ENCODE measurements at regions not wholly inside any gene's neighbourhood (a gene's known extent, or its start where the extent isn't known, plus 50 kb on each side); places are given as distances from the start of the nearest gene placed in this dataset.
A peak's percentile ranks its signal among the peaks of the same experiment; 100 is the strongest.
"Not testable (repeated sequence)": the region's sequence is repeated elsewhere in the genome, so short reads cannot be mapped to it uniquely, and the experiment has no call there.

DNA sequence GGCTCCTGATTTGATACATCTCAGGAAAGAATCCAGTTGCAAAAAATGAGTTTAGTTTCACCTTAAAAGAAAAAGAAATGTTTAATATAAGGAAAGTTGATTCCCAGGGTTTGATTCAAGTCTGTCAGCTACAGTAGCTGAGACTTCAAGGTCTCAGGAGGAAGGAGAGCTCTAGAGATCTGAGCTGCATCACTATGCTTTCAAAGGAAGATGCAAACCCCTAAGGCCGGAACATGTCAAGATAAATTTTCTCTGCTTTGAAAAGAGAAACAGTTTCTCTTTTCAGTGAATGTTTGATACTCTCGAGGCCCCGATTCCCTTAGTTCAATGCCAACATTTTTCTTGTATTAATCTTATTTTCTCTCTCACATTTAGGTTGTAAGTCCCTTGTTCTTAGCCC is 128.6 kb downstream of the RGPD3 start:
- DNase-seq: no peak

DNA sequence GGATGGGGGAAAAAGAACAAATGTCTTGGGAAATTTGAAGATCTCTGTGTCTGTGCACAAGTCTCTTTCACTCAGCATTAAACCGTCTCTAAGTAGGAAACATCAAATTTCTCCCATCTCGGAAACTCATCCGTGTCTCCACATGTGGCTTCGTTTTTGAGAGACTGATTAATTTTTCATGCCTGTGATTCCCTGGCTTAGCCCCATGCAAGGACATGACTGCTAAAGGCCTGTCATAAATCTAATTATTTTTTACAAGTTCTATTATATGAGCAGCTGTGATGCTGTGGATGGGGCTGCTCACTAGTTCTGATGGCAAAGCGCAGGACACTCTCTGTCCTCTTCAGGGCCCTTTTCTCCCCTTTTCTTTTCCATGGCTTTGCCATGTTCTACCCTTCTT is 129.1 kb downstream of the RGPD3 start:
- no peak for DNase-seq

DNA sequence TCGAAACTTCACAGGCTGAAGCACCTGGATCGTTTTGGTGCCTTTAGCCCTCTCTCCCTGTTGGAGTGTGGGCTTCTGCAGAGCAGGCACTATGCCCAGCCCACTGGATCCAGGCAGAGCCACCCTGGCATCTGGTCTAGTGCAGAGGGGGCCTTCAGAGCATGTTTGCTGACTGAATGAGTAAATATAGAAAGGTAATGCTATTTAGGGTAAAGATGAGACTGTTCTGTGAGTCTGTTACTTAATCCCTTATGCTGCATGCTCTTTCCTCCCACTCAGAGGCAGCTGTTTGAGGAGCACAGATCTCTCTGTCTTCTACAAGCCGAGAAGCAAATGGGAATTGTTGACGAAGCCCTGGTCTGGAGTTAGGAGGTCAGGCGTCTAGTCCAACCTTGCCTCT is 130.2 kb downstream of the RGPD3 start:
- no peak for DNase-seq

DNA sequence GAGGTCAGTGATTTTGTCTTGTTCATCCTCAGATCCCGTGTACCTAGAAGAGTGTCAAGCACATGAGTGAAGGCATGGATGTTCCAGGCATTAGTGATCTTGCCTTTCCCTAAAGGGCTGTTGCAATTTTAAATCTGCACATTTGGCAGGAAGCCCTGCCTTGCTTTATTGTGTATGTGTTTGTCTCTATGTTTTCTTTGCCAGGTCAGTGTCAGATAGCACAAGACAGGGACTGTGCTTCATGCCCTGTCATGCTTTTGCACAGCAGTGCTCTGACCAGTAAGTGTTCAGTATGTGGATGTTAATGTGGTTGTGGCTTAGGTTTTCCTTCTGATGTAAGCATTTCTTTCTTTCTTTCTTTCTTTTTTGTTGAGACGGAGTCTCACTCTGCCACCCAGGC is 131.5 kb downstream of the RGPD3 start:
- DNase-seq: no peak

DNA sequence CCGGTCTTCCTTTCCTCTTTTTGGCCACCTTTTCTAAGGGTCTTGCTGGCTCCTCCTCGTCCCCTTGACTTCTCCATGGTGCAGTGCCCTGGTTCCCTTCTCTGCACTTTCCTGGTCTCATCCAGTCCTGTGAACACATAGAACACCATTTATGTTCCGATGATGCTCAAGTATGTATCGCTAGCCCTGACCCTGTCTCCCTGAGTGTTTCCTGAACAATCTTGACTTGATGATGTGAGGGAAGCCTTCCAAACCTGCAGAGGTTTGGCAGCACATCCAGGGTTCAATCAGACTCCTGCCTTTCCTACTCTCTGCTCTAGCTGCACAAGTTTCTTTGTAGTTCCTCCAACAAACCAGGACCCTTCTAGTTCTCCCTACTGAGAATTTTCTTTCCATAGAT is 132.1 kb downstream of the RGPD3 start:
- no peak for DNase-seq

DNA sequence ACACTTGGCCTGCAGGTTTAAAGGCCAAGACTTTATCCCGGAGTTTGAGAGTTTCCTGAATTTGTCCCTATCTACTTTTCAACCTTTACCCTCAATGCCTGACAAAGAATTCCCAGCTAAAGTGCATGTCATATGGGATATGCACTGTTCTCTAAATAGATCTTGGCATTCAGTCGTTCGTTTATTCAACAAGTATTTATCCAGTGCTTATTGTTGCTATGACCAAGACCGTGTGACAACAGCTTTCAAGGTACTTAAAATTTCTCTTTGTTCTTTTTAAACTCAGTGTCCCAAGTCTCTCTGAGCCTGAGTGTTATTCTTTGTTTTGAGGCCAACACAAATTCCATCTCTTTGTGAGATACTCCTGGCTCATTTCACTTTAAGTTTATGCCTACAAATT is 133.4 kb downstream of the RGPD3 start:
- DNase-seq: no peak

DNA sequence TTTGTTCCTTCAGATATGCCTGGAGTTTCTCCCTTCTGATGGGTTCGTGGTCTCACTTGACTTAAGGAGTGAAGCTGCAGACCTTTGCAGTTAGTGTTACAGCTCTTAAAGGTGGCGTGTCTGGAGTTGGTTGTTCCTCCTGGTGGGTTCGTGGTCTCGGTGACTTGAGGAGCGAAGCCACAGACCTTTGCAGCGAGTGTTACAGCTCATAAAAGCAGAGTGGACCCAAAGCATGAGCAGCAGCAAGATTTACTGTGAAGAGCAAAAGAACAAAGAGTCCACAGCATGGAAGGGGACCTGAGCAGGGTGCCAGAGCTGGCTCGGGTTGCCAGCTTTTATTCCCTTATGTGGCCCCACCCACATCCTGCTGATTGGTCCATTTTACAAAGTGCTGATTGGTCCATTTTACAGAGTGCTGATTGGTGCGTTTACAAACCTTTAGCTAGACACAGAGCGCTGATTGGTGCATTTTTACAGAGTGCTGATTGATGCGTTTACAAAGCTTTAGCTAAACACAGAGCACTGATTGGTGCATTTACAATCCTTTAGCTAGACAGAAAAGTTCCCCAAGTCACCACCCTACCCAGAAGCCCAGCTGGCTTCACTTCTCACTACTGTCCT is 134.8 kb downstream of the RGPD3 start:
- DNase-seq: not testable (repeated sequence)

DNA sequence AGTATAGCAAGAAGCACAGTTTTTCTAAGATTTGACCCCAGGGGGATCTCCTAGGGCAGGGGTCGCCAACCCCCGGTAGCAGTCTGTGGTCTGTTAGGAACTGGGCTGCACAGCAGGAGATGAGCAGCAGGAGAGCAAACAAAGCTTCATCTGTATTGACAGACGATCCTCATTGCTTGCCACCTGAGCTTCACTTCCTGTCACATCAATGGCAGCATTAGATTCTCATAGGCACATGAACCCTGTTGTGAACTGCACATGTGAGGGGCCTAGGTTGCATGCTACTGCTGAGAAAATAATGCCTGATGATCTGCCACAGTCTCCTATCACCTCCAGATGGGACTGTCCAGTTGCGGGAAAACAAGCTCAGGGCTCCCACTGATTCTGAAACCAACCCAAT is 136.2 kb downstream of the RGPD3 start:
- DNase-seq: no peak

DNA sequence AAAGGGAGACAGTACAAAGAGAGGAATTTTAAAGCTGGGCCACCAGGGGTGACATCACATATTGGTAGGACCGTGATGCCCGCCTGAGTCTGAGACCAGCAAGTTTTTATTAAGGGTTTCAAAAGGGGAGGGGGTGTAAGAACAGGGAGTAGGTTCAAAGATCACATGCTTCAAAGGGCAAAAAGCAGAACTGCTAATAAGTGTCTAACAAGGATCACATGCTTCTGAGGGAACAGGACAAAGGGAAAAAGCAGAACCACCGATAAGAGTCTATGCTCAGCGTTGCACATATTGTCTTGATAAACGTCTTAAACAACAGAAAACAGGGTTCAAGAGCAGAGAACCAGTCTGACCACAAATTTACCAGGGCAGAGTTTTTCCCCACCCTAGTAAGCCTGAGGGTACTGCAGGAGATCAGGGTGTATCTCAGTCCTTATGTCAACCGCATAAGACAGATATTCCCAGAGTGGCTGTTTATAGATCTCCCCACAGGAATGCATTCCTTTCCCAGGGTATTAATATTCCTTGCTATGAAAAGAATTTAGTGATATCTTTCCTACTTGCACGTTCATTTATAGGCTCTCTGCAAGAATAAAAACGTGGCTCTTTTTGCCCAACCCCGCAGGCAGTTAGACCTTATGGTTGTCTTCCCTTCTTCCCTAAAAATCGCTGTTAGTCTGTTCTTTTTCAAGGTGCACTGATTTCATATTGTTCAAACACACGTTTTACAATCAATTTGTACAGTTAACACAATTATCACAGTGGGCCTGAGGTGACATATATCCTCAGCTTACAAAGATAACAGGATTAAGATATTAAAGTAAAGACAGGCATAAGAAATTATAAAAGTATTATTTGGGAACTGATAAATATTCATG is 136.5 kb upstream of the UXS1 start:
- DNase-seq: peak; percentile 70

DNA sequence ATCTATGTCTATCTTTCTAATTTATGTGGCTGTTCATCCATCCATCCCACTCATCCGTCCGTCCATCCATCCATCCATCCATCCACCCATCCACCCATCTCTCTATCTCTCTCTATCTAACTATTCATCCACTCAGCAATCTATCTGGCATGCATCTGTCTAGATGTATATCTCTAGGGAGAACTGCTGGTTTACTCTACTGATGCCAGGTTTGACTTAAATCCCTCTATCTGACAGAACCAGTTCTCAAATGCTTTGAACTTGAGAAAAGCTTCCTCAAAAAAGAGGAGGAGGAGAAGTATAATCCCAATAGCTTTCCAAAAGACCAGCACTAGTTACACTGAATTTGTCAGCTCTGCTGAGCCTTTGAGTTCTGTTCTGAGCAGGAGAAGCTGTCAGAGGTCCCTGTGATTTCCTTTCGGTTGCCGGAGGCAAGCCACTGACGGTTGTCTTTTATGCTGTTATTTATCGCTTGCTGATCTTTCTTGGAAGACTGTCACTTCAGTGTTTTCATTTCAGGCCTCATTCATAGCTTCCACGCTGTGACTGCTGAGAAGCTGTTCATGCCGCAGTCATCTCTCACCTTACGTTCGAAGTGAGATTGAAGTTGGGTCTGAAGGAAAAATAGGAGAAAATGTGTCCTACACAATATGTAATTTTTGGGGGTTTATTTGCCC is 129.4 kb upstream of the UXS1 start:
- DNase-seq: no peak

DNA sequence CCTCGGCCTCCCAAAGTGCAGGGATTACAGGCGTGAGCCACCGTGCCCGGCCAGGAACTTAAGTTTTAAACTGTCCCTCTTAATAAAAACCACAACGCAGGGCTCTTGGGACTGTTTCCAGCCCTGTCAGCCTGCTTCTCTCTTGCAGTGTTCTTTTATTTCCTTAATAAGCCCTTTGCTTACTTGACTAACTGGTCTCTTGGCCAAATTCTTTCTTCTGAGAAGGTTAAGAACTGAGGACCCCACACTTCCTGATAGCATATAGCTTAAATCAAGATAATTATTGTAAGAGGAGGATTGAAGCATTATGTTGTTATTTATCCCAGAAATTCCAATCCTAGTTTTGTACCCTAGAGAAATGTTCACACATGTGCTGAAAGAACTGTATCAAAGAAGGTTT is 128.2 kb upstream of the UXS1 start:
- no peak for DNase-seq

DNA sequence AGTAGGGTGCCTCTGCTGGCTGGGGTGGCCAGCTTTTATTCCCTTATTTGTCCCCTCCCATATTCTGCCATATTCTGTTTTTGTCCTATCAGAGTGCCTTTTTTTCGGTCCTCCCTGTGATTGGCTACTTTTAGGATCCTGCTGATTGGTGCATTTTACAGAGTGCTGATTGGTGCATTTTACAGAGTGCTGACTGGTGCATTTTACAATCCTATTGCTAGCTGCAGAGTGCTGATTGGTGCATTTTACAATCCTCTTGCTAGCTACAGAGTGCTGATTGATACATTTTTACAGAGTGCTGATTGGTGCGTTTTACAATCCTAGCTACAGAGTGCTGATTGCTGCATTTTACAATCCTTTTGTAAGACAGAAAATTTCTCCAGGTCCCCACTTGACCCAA is 126.3 kb upstream of the UXS1 start:
- not testable (repeated sequence) for DNase-seq

DNA sequence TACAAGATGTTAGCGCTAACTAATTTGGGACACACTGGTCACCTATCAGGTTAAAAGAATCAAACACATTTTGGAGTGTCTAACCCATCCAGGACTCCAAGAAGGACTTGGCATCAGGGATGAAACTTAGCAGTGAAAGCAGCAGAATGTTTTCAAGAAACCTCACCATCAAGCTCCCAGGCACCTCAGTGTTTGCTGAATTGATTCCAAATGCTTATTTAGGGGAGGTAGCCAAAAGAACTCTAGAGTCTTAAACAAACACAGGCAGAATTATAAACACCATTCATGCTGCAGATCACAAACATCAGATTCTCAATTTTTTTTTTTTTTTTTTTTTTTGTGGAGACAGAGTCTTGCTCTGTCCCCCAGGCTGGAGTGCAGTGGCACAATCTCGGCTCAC is 122.8 kb upstream of the UXS1 start:
- no peak for DNase-seq

DNA sequence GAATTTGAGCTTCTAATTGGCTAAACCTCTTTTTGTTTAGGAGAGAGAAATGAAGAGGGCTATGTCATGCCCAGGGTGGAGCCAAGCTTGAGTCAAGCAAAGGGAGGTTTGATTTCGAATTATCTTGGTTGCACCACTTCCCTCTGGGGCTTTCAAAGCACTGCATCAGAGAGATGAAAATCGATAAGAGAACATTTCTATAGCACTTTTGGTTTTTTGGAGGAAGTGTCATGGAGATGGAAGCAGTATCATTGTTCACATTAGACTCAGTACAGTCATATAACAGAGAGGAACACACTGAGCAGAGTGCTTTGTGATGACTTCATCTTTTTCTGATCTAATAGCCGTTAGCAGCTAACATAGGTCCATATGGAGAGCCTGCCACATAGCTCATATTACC is 120.3 kb upstream of the UXS1 start:
- no peak for DNase-seq

DNA sequence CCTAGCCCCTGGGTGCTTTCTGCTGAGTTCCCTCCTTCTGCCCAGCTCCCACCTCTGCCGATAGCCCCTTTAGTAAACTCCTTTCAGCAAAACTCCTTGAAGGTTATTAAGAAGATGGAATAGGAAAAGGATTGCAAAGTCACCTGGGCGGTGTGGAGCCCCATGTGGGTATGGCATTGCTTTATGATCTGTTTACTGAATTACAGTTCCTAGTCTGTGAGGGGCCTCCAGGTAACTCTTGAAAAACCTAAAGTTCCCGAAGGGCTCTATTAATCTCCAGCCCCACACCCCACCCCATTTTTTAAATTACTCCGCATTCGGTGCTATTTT is 116.9 kb upstream of the UXS1 start:
- DNase-seq: no peak

DNA sequence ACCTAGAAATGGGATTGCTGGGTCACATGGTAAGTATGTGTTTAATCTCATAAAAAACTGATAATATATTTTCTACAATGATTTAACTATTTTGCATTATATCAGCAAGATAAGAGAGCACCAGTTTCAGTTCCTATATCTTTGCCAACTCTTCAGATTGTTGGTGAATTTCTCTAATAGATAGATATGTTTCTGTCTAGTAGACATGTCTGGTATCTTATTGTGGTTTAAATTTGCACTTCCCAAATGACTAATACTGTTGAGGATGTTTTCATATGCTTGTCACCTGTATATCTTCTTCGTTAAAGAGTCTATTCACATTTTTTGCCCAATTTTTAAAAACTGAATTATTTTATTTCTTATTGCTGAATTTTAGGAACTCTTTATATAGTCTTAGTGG is 113.8 kb upstream of the UXS1 start:
- DNase-seq: no peak

DNA sequence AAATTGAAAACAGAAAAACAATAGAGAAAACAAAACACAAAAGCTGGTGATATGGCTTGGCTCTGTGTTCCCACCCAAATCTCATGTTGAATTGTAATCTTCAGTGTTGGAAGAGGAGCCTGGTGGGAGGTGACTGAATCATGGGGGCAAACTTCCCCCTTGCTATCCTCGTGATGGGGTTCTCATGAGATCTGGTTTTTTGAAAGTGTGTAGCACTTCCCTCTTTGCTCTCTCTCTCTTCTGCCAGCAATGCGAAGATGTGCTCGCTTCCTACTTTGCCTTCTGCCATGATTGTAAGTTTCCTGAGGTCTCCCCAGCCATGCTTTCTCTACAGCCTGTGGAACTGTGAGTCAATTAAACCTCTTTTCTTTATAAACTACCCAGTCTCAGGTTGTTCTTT is 112.3 kb upstream of the UXS1 start:
- no peak for DNase-seq

DNA sequence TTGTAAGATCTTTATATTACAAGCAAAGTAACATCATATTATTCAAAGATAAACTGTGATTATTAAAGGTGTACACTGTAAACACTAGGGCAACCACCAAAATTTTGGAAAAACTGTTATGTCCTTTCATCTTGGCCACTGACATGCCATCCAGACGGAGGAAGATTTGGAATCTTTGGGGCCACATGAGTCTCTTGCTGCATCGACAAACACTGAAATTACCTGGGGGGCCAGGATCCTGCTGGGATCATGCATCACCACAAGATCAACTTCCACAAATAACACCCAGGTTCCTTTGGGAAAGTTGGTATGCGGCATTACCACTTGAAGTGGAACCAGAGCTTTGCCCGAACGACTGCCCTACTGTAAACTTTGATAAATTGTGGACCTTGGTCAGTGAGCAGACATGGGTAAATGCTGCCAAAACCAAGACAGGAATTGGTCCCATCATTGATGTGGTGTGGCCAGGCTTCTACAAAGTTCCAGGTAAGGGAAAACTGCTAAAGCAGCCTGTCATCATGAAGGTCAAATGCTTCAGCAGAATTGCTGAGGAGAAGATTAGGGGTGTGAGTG is 110.6 kb upstream of the UXS1 start:
- DNase-seq: no peak

DNA sequence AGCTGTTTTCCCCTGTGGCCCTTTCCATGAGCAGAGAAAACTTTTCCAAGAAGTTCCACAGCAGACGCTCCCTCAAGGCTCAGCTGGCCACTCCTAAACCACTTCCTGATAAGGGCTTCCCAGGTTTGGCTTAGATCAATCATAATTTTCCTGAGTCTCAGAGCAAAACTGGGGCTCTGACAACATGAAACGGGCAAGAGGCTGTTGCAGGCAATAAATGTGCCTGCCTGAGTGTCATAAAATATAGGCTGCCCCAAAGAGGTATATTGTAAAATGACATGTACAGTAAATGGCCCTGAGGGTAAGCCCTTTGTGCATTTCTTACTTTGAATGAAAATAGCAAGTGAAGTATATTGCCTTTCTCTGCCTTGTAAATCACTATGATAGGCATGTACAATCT is 105.6 kb upstream of the UXS1 start:
- no peak for DNase-seq

DNA sequence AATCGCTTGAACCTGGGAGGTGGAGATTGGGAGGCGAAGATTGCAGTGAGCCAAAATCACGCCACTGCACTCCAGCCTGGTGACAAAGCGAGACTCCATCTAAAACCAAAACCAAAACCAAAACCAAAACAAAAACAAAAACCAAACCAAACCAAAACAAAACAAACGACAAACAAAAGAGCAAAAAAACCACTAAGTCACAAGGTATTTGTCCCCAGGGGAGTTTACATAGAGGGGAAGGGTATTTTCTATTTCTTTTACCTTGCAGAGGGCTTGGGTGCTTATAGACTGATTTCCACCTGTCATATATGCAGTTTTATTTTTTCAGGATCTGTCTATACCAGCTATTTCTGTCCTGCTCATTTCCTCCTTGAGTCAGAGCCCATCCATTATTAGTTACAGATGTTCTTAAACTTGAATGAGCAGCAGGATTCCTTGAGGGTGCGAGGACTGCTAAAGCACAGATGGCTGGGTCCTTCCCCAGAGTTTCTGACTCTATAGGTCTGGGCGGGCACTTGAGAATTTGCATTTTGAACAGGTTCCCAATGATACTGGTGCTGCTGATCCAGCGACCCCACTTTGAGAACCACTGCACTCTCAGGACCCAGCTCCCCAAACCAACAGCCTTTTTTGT is 102.2 kb upstream of the UXS1 start:
- peak; percentile 57 for DNase-seq

DNA sequence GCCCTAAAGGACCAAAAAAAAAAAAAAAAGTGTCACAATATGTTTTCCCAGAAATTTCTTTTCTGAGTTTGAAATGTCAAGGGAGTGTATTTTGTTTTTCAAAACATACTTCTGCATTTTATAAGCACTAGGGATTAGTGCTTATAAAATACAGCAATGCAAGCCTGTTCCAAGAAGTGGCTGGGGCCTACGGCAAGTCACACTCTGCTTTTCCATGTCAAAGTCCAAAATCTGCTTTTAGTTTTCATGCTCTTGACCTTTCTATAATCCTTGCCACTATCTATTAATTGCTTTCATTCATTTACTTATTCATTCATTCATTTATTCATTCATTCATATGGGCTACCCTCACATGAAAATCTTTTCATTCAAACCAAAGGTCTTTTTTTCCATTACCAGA is 100.1 kb upstream of the UXS1 start:
- no peak for DNase-seq

DNA sequence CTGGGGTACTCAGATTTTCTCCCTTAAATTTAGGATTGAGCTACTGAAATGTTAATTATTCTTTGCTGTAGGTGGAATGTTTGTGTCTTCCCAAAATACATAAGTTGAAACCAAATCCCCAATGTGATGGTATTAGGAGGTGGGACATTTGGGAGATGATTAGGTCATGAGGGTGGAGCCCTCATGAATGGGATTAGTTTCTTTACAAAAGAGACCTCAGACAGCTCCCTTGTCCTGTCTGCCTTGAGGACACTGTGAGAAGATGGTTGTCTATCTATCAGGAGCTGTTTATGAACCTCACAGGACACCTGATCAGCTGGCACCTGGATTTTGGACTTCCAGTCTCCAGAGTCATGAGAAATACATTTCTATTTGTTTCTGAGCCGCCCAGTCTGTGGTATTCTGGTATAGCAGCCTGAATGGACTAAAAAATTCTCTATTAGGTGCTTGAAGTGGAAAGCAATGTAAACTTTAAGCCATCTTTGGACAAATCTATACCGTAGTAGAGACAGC is 99.2 kb upstream of the UXS1 start:
- DNase-seq: no peak

DNA sequence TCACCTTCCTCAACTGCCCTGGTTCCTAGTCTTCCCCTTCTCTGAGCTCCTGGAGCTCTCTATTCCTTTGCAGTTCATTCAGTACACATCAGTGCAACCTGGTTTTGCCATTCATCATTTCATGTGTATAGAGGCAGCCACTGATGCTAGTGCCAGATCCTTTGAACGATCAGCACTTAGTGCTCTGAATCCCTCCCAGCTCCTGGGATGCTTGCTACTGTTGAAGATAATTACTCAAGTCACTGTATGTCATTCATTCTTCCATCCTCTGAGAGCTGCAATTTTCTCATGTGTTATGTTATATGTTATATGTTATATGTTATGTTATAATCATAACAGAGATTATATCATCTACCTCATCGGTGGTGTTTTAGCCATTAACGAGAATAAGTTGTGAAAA is 98.5 kb upstream of the UXS1 start:
- no peak for DNase-seq
